ENCODE measurements at regions not wholly inside any gene's neighbourhood (a gene's known extent, or its start where the extent isn't known, plus 50 kb on each side); places are given as distances from the start of the nearest gene placed in this dataset.

DNA sequence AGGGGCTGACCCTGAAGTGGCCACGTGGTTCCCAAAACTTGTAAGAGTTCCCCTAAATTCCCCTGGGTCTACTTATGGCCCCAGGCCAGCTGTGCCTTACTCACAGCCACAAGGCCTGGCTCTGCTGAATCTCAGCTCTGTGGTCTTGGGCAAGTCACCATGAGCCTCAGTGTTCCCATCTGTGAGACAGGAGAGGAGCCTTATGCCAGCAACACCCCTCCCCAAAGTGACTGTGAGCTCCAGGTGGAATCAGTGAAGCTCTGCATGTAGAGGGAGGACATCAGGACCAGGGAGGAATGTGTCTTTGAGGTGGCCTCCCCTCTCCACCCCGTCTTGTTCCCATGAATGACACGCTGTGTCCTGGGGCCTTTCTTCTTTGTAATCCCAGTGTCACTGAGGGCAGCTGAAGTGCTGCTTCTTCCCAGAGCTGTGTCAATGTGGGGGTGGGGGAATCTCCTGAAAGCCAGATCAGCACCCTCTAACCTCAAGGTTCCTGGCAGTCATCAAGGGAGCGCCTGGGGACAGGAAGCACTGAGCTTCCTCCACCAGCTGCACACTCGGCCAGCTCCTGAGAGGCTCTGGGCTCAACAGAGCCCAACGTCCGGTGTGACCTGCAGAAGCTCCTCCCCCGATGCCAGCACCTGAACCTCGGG is 258.9 kb downstream of the UACA start:
- Histone ChIP-seq H3K36me3 (no peaks in the 10 kb centered on the region), H3K4me1 (no peaks in the 10 kb centered on the region), H3K4me3 (no peak overlapping the region), H3K27ac (no peak overlapping the region), H3K27me3 (no peaks in the 10 kb centered on the region), H3K9me3 (no peaks in the 10 kb centered on the region)
- TF ChIP-seq, protein P1, sequence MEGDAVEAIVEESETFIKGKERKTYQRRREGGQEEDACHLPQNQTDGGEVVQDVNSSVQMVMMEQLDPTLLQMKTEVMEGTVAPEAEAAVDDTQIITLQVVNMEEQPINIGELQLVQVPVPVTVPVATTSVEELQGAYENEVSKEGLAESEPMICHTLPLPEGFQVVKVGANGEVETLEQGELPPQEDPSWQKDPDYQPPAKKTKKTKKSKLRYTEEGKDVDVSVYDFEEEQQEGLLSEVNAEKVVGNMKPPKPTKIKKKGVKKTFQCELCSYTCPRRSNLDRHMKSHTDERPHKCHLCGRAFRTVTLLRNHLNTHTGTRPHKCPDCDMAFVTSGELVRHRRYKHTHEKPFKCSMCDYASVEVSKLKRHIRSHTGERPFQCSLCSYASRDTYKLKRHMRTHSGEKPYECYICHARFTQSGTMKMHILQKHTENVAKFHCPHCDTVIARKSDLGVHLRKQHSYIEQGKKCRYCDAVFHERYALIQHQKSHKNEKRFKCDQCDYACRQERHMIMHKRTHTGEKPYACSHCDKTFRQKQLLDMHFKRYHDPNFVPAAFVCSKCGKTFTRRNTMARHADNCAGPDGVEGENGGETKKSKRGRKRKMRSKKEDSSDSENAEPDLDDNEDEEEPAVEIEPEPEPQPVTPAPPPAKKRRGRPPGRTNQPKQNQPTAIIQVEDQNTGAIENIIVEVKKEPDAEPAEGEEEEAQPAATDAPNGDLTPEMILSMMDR (IDR thresholded peaks at IDR 0.05): no peak
- no peak for TF ChIP-seq POLR2A (IDR thresholded peaks at IDR 0.05)
- WGBS (ENCODE audit: insufficient coverage, low coverage, low lambda C conversion rate, missing lambda C conversion rate): 42% methylated on average over 5 of the region's 9 CpGs
- intact Hi-C loops (cut with DNase I): no loop called here
- peak in 1 of 3 donors; percentile 63 for DNase-seq
- ATAC-seq: peak; percentile 57 to 73 (median 67)

GRCh38 chr15:70503798-70504298 is 259.5 kb downstream of the UACA start:
- Histone ChIP-seq H3K36me3 (no peaks in the 10 kb centered on the region), H3K9me3 (no peaks in the 10 kb centered on the region), H3K4me3 (no peak overlapping the region), H3K4me1 (no peaks in the 10 kb centered on the region), H3K27me3 (no peaks in the 10 kb centered on the region), H3K27ac (no peak overlapping the region)
- no peak for ATAC-seq
- no peak for DNase-seq
- 40% methylated on average over 2 of the region's 10 CpGs for WGBS (ENCODE audit: insufficient coverage, low coverage, low lambda C conversion rate, missing lambda C conversion rate)
- TF ChIP-seq, protein P1 (IDR thresholded peaks at IDR 0.05): no peak
- TF ChIP-seq POLR2A (IDR thresholded peaks at IDR 0.05): no peak
- intact Hi-C loops (cut with DNase I): no loop called here

GRCh38 chr15:70503073-70503745 is 260.1 kb downstream of the UACA start:
- no peaks in the 10 kb centered on the region for H3K27me3 ChIP-seq
- 73% methylated on average over 7 of the region's 8 CpGs for WGBS (ENCODE audit: insufficient coverage, low coverage, low lambda C conversion rate, missing lambda C conversion rate)
- ATAC-seq (no peak), DNase-seq (no peak)
- no peaks in the 10 kb centered on the region for H3K36me3 ChIP-seq
- intact Hi-C loops (cut with DNase I): no loop called here
- TF ChIP-seq POLR2A (IDR thresholded peaks at IDR 0.05): no peak
- TF ChIP-seq, protein P1 (IDR thresholded peaks at IDR 0.05): no peak
- H3K4me1 ChIP-seq: no peaks in the 10 kb centered on the region
- H3K9me3 ChIP-seq: no peaks in the 10 kb centered on the region
- no peak overlapping the region for H3K27ac ChIP-seq
- H3K4me3 ChIP-seq: no peak overlapping the region

DNA sequence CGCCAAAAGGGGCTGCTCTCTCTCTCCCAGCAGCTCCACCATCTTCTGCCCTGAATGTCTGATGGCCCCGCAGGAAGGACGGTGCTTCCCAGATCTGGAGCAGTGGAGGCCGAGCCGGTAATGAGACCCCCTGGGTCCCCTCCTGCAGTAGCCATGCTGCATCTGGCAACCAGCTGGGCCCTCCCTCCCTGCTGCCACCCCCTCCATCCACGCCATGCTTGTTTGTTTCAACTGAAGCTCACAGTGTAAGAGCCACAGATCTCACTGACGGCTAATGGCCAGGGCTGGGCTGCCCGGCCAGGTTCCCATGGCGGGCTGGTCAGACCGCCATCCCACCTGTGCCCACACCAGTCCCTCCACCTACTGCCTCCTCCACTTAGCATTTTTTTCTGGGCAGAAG is 260.8 kb downstream of the UACA start:
- H3K27ac ChIP-seq: no peak overlapping the region
- no peaks in the 10 kb centered on the region for H3K36me3 ChIP-seq
- H3K9me3 ChIP-seq: no peaks in the 10 kb centered on the region
- intact Hi-C loops (cut with DNase I): no loop called here
- no peak for TF ChIP-seq POLR2A (IDR thresholded peaks at IDR 0.05)
- TF ChIP-seq, protein P1 (IDR thresholded peaks at IDR 0.05): no peak
- no peak for DNase-seq
- H3K27me3 ChIP-seq: no peaks in the 10 kb centered on the region
- 79% methylated on average over 4 of the region's 10 CpGs for WGBS (ENCODE audit: insufficient coverage, low coverage, low lambda C conversion rate, missing lambda C conversion rate)
- no peaks in the 10 kb centered on the region for H3K4me1 ChIP-seq
- no peak for ATAC-seq
- no peak overlapping the region for H3K4me3 ChIP-seq
